Fibroblast of skin of scalp (primary cell): ENCODE measurements at regions not wholly inside any gene's neighbourhood (a gene's known extent, or its start where the extent isn't known, plus 50 kb on each side); places are given as distances from the start of the nearest gene placed in this dataset.
"Not testable (repeated sequence)": the region's sequence is repeated elsewhere in the genome, so short reads cannot be mapped to it uniquely, and the experiment has no call there.

Experiments
- DNase-seq: peaks from one replicate; pipeline ENCODE4 v3.0.0-alpha.2; 2013

GRCh38 chr1:10914056-10914455 lies 98.4 kb upstream of the TARDBP start:
- no peak for DNase-seq

GRCh38 chr1:10915594-10915993 lies 96.9 kb upstream of the TARDBP start:
- no peak for DNase-seq

- DNase-seq: no peak
Measured at GRCh38 chr1:10916311-10916710, 96.1 kb upstream of the TARDBP start.

GRCh38 chr1:10916991-10917390 lies 95.5 kb upstream of the TARDBP start:
- DNase-seq: no peak

GRCh38 chr1:10917513-10918454 lies 94.7 kb upstream of the TARDBP start:
- DNase-seq: no peak

- DNase-seq: peak; percentile 70
Measured at GRCh38 chr1:10918531-10918930, 93.9 kb upstream of the TARDBP start.

GRCh38 chr1:10920063-10920626 lies 92.3 kb upstream of the TARDBP start:
- DNase-seq: no peak

- DNase-seq: not testable (repeated sequence)
Measured at GRCh38 chr1:10922315-10923060, 90.0 kb upstream of the TARDBP start.

GRCh38 chr1:10924030-10924429 lies 88.4 kb upstream of the TARDBP start:
- DNase-seq: no peak

- no peak for DNase-seq
Measured at GRCh38 chr1:10928654-10929053, 83.8 kb upstream of the TARDBP start.

- no peak for DNase-seq
Measured at GRCh38 chr1:10932088-10932487, 80.4 kb upstream of the TARDBP start.

GRCh38 chr1:10934150-10934818 lies 78.2 kb upstream of the TARDBP start:
- no peak for DNase-seq

- DNase-seq: no peak
Measured at GRCh38 chr1:10935246-10935645, 77.2 kb upstream of the TARDBP start.

GRCh38 chr1:10935724-10936123 lies 76.7 kb upstream of the TARDBP start:
- DNase-seq: no peak

- no peak for DNase-seq
Measured at GRCh38 chr1:10936998-10937901, 75.2 kb upstream of the TARDBP start.

- no peak for DNase-seq
Measured at GRCh38 chr1:10938741-10939417, 73.6 kb upstream of the TARDBP start.

GRCh38 chr1:10939654-10940450 lies 72.6 kb upstream of the TARDBP start:
- DNase-seq: peak; percentile 35

GRCh38 chr1:10940451-10940804 lies 72.0 kb upstream of the TARDBP start:
- no peak for DNase-seq

- DNase-seq: peak; percentile 22
Measured at GRCh38 chr1:10940838-10941237, 71.6 kb upstream of the TARDBP start.

GRCh38 chr1:10941891-10942541 lies 70.4 kb upstream of the TARDBP start:
- peak; percentile 37 for DNase-seq
